ENCODE measurements at regions not wholly inside any gene's neighbourhood (a gene's known extent, or its start where the extent isn't known, plus 50 kb on each side); places are given as distances from the start of the nearest gene placed in this dataset.

DNA sequence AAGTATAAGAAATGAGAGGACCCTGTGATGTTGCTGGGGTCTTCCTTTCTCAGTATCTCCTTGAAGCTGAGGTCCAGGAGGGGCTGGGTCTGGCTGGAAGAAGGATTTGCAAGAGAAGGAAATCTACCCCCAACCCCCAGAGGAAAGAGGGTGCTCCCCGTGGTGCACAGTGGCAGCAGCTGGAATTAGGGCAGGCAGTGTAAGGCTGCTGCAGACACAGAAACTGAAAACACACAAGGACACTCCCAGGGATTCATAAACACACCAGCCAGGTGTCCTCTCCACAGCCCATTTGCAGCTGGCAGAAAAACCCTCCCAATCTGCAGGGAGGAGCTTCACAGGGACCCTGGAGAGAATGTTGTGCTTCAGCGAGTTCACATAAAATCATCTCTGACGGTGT is 297.2 kb downstream of the CDH26 start:
- TF ChIP-seq, protein P1, sequence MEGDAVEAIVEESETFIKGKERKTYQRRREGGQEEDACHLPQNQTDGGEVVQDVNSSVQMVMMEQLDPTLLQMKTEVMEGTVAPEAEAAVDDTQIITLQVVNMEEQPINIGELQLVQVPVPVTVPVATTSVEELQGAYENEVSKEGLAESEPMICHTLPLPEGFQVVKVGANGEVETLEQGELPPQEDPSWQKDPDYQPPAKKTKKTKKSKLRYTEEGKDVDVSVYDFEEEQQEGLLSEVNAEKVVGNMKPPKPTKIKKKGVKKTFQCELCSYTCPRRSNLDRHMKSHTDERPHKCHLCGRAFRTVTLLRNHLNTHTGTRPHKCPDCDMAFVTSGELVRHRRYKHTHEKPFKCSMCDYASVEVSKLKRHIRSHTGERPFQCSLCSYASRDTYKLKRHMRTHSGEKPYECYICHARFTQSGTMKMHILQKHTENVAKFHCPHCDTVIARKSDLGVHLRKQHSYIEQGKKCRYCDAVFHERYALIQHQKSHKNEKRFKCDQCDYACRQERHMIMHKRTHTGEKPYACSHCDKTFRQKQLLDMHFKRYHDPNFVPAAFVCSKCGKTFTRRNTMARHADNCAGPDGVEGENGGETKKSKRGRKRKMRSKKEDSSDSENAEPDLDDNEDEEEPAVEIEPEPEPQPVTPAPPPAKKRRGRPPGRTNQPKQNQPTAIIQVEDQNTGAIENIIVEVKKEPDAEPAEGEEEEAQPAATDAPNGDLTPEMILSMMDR (IDR thresholded peaks at IDR 0.05) = no peak
- no peak for TF ChIP-seq EZH2phosphoT487 (IDR thresholded peaks at IDR 0.05)
- TF ChIP-seq EZH2 (IDR thresholded peaks at IDR 0.05) = no peak
